Astrocyte of the spinal cord (primary cell): ENCODE measurements at regions not wholly inside any gene's neighbourhood (a gene's known extent, or its start where the extent isn't known, plus 50 kb on each side); places are given as distances from the start of the nearest gene placed in this dataset.

ENCODE experiments used
- DNase-seq: peaks from one replicate; pipeline ENCODE4 v3.0.0; 2011; ENCODE audit warnings: low read depth, low spot score
- H3K4me3 ChIP-seq: 2 replicates; pipeline ENCODE4 v1.5.1; 2011; ENCODE audit warnings: low read depth, mild to moderate bottlenecking, low read length, moderate library complexity
- CTCF ChIP-seq: IDR thresholded peaks from 2 replicates; pipeline ENCODE4 v1.5.1; 2012; ENCODE audit warnings: low read depth, mild to moderate bottlenecking, low read length, inconsistent platforms
- in situ Hi-C: cut with HindIII; loops from 2 replicates; pipeline ENCODE4 v1.10.0; 2017; ENCODE audit warnings: low sequenced_read_pairs

GRCh38 chr5:167835146-167835545 lies 456.3 kb upstream of the WWC1 start:
- no peak for DNase-seq
- no peak for TF ChIP-seq CTCF
- H3K4me3 ChIP-seq = no peak overlapping the region
- in situ Hi-C loops = no loop called here

GRCh38 chr5:167837127-167837526 lies 454.3 kb upstream of the WWC1 start:
- no peak for TF ChIP-seq CTCF
- no peak for DNase-seq
- H3K4me3 ChIP-seq = no peak overlapping the region
- in situ Hi-C loops = no loop called here

DNA sequence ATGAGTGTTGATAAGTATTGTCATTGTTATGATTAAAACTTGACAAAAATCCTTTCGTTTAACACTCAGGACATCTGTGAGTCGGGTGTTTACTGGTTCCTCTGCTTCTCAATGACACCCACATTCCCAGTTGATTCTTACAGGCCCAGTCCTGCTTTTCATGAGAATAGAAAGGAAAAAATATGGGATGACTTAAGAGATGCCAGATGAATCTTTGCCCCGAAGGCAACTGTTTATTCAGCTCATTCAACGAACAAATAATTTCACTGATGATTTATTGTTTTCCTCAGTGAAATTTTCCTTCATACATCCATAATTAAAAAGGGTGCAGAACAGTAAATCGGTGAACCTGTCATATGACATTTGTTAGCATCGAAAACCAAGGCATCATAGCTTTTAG lies 452.4 kb upstream of the WWC1 start:
- H3K4me3 ChIP-seq = no peak overlapping the region
- no peak for TF ChIP-seq CTCF
- in situ Hi-C loops = no loop called here
- no peak for DNase-seq

GRCh38 chr5:167840527-167841130 lies 450.8 kb upstream of the WWC1 start:
- TF ChIP-seq CTCF = no peak
- no peak for DNase-seq
- H3K4me3 ChIP-seq = no peak overlapping the region
- in situ Hi-C loops = no loop called here

GRCh38 chr5:167843881-167844572 lies 447.4 kb upstream of the WWC1 start:
- in situ Hi-C loops = no loop called here
- no peak for TF ChIP-seq CTCF
- no peak overlapping the region for H3K4me3 ChIP-seq
- DNase-seq = no peak

DNA sequence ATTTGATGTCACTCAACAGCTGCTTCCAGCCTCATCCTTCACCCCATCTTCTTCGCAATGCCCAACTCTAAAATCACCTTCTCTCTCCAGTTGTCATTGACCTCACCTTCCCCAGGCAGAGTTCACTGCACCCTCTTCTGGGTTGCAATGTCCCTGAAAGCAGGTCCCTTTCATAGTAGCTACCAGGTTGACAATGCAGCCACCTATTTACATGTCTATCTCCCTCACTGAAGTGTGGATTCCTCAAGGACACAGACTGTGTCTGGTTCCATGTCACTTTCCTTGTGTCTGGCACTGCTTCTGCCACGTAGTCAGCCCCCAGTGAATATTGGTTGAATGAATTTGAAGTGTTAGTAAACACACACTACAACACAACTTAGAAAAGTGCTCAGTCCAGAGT lies 445.5 kb upstream of the WWC1 start:
- H3K4me3 ChIP-seq = no peak overlapping the region
- in situ Hi-C loops = no loop called here
- TF ChIP-seq CTCF = no peak
- no peak for DNase-seq
